ENCODE measurements at regions not wholly inside any gene's neighbourhood (a gene's known extent, or its start where the extent isn't known, plus 50 kb on each side); places are given as distances from the start of the nearest gene placed in this dataset.
"Not testable (repeated sequence)": the region's sequence is repeated elsewhere in the genome, so short reads cannot be mapped to it uniquely, and the experiment has no call there.

GRCh38 chr7:149606826-149607225 lies 109.2 kb upstream of the ZNF746 start:
- DNase-seq (ENCODE audit: low read depth, low spot score): no peak

- no peak for DNase-seq (ENCODE audit: low read depth, low spot score)
Measured at GRCh38 chr7:149605696-149606095, 108.1 kb upstream of the ZNF746 start.

GRCh38 chr7:149604521-149604920 lies 106.9 kb upstream of the ZNF746 start:
- no peak for DNase-seq (ENCODE audit: low read depth, low spot score)

GRCh38 chr7:149600669-149601330 lies 103.2 kb upstream of the ZNF746 start:
- DNase-seq (ENCODE audit: low read depth, low spot score): not testable (repeated sequence)

GRCh38 chr7:149599636-149600206 lies 102.1 kb upstream of the ZNF746 start:
- DNase-seq (ENCODE audit: low read depth, low spot score): no peak

GRCh38 chr7:149598721-149599308 lies 101.2 kb upstream of the ZNF746 start:
- DNase-seq (ENCODE audit: low read depth, low spot score): no peak

- not testable (repeated sequence) for DNase-seq (ENCODE audit: low read depth, low spot score)
Measured at GRCh38 chr7:149597789-149598188, 100.2 kb upstream of the ZNF746 start.

- no peak for DNase-seq (ENCODE audit: low read depth, low spot score)
Measured at GRCh38 chr7:149595541-149595940, 97.9 kb upstream of the ZNF746 start.

GRCh38 chr7:149595078-149595477 lies 97.5 kb upstream of the ZNF746 start:
- DNase-seq (ENCODE audit: low read depth, low spot score): no peak

- DNase-seq (ENCODE audit: low read depth, low spot score): no peak
Measured at GRCh38 chr7:149588930-149589329, 91.3 kb upstream of the ZNF746 start.

GRCh38 chr7:149586646-149587645 lies 89.3 kb upstream of the ZNF746 start:
- DNase-seq (ENCODE audit: low read depth, low spot score): no peak

GRCh38 chr7:149584530-149584929 lies 86.9 kb upstream of the ZNF746 start:
- no peak for DNase-seq (ENCODE audit: low read depth, low spot score)

- DNase-seq (ENCODE audit: low read depth, low spot score): no peak
Measured at GRCh38 chr7:149584009-149584408, 86.4 kb upstream of the ZNF746 start.

GRCh38 chr7:149580328-149580727 lies 82.7 kb upstream of the ZNF746 start:
- DNase-seq (ENCODE audit: low read depth, low spot score): no peak

GRCh38 chr7:149579365-149579764 lies 81.8 kb upstream of the ZNF746 start:
- DNase-seq (ENCODE audit: low read depth, low spot score): not testable (repeated sequence)

GRCh38 chr7:149574428-149574827 lies 76.8 kb upstream of the ZNF746 start:
- not testable (repeated sequence) for DNase-seq (ENCODE audit: low read depth, low spot score)

GRCh38 chr7:149573519-149573918 lies 75.9 kb upstream of the ZNF746 start:
- DNase-seq (ENCODE audit: low read depth, low spot score): no peak

- DNase-seq (ENCODE audit: low read depth, low spot score): not testable (repeated sequence)
Measured at GRCh38 chr7:149572920-149573319, 75.3 kb upstream of the ZNF746 start.

- no peak for DNase-seq (ENCODE audit: low read depth, low spot score)
Measured at GRCh38 chr7:149570784-149571183, 73.2 kb upstream of the ZNF746 start.

GRCh38 chr7:149569726-149570422 lies 72.3 kb upstream of the ZNF746 start:
- no peak for DNase-seq (ENCODE audit: low read depth, low spot score)

- DNase-seq (ENCODE audit: low read depth, low spot score): no peak
Measured at GRCh38 chr7:149569025-149569725, 71.6 kb upstream of the ZNF746 start.
